ENCODE measurements at regions not wholly inside any gene's neighbourhood (a gene's known extent, or its start where the extent isn't known, plus 50 kb on each side); places are given as distances from the start of the nearest gene placed in this dataset.
"Not testable (repeated sequence)": the region's sequence is repeated elsewhere in the genome, so short reads cannot be mapped to it uniquely, and the experiment has no call there.

DNA sequence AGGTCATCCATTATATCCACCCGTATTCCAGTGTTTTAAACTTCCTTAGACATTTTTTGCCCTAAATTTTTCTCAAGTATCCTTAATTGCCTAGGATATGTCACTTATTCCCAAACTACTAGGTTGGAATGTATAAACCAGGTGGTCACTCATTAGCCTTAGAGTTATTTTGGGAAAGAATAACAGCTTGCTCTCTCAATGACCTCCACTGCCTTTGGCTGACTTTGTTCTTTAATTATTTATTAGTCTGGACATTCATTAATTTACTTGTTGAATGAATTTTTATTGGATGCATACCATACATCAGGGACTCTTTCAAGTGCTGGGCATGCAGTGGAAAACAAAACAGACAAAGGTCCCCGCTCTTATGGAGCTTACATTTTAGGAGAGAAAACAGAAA is 609.3 kb upstream of the IGFBP7 start:
- no peaks in the 10 kb centered on the region for H3K27me3 ChIP-seq
- WGBS, 3 donors = 38 to 49% (median 39%) methylated on average over 2 of the region's 2 CpGs

DNA sequence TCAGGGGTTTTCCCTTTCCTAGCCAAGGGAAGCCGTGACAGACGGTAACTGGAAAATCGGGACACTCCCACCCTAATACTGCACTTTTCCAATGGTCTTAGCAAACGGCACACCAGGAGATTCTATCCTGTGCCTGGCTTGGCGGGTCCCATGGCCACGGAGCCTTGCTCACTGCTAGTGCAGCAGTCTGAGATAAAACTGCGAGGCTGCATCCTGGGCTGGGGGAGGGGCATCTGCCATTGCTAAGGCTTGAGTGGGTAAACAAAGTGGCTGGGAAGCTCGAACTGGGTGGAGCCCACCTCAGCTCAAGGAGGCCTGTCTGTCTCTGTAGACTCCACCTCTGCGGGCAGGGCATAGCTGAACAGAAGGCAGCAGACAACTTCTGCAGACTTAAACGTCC is 604.1 kb upstream of the IGFBP7 start:
- 81 to 89% (median 86%) methylated on average over 10 of the region's 10 CpGs for WGBS, 3 donors
- intact Hi-C loops (cut with DNase I); H3K4me1 ChIP-seq (ENCODE audit: insufficient read depth); DNase-seq; H3K27me3 ChIP-seq; H3K36me3 ChIP-seq; H3K27ac ChIP-seq; H3K4me3 ChIP-seq; H3K9me3 ChIP-seq: not testable (repeated sequence)

More for the DNA sequence above, 609.3 kb upstream of the IGFBP7 start:
- H3K36me3 ChIP-seq = no peaks in the 10 kb centered on the region
- intact Hi-C loops (cut with DNase I) = no loop called here
- no peak for TF ChIP-seq EP300 (IDR thresholded peaks at IDR 0.05)
- DNase-seq = no peak
- no peaks in the 10 kb centered on the region for H3K9me3 ChIP-seq
- no peak overlapping the region for H3K27ac ChIP-seq
- H3K4me3 ChIP-seq = no peak overlapping the region
- no peaks in the 10 kb centered on the region for H3K4me1 ChIP-seq (ENCODE audit: insufficient read depth)

DNA sequence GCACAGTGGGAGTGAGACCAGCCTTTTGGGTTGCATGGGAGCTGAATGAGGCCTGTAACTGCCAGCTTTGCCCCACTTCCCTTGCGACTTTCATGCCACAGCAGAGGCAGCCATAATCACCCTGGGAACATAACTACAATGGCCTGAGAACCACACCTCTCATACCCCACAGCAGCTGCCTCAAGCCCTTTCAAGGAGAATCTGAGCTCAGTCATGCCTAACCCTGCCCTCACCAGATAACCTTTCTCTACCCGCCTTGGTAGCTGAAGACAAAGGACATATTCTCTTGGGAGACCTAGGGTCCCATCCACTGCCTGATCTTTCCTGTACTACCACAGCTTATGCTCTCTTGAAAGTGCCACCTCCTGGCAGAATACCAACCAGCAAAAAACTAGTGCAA is 599.9 kb upstream of the IGFBP7 start:
- 75 to 88% (median 87%) methylated on average over 2 of the region's 2 CpGs for WGBS, 3 donors
- H3K36me3 ChIP-seq = no peaks in the 10 kb centered on the region
- H3K27me3 ChIP-seq = no peaks in the 10 kb centered on the region
- intact Hi-C loops (cut with DNase I) = no loop called here
- no peaks in the 10 kb centered on the region for H3K9me3 ChIP-seq
- TF ChIP-seq POLR2A (IDR thresholded peaks at IDR 0.05) (no peak), EP300 (IDR thresholded peaks at IDR 0.05) (no peak)
- TF ChIP-seq, protein P1, sequence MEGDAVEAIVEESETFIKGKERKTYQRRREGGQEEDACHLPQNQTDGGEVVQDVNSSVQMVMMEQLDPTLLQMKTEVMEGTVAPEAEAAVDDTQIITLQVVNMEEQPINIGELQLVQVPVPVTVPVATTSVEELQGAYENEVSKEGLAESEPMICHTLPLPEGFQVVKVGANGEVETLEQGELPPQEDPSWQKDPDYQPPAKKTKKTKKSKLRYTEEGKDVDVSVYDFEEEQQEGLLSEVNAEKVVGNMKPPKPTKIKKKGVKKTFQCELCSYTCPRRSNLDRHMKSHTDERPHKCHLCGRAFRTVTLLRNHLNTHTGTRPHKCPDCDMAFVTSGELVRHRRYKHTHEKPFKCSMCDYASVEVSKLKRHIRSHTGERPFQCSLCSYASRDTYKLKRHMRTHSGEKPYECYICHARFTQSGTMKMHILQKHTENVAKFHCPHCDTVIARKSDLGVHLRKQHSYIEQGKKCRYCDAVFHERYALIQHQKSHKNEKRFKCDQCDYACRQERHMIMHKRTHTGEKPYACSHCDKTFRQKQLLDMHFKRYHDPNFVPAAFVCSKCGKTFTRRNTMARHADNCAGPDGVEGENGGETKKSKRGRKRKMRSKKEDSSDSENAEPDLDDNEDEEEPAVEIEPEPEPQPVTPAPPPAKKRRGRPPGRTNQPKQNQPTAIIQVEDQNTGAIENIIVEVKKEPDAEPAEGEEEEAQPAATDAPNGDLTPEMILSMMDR (IDR thresholded peaks at IDR 0.05) = no peak
- H3K4me1 ChIP-seq (ENCODE audit: insufficient read depth) = no peaks in the 10 kb centered on the region
- no peak overlapping the region for H3K4me3 ChIP-seq
- H3K27ac ChIP-seq = no peak overlapping the region
- no peak for DNase-seq

DNA sequence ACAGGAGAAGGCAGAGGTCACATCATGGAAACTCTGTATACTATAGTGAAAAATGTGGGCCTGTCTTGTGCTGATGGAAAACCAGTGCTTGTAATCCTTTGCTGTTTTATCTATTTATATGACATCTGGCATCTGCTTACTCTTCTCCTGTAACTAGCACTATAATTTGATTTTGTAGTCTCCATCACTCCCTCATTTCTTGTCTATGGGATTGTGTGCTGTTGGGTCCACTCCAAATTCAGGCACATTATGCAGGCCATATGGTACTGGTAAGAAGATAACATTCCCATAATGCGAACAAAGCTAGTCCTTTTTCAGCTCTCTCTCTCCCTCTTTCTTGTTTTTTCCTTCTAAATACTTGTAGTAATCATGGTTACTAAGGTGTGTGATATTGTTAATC is 581.2 kb upstream of the IGFBP7 start:
- Histone ChIP-seq H3K27me3 (no peaks in the 10 kb centered on the region), H3K4me3 (no peak overlapping the region), H3K4me1 (ENCODE audit: insufficient read depth) (no peaks in the 10 kb centered on the region), H3K27ac (no peak overlapping the region), H3K9me3 (no peaks in the 10 kb centered on the region), H3K36me3 (no peaks in the 10 kb centered on the region)
- intact Hi-C loops (cut with DNase I) = no loop called here
- WGBS, 3 donors = 43 to 56% (median 46%) methylated on average over 1 of the region's 1 CpG
- TF ChIP-seq EP300 (IDR thresholded peaks at IDR 0.05) (no peak), POLR2A (IDR thresholded peaks at IDR 0.05) (no peak)
- TF ChIP-seq, protein P1 (IDR thresholded peaks at IDR 0.05) = no peak
- no peak for DNase-seq

DNA sequence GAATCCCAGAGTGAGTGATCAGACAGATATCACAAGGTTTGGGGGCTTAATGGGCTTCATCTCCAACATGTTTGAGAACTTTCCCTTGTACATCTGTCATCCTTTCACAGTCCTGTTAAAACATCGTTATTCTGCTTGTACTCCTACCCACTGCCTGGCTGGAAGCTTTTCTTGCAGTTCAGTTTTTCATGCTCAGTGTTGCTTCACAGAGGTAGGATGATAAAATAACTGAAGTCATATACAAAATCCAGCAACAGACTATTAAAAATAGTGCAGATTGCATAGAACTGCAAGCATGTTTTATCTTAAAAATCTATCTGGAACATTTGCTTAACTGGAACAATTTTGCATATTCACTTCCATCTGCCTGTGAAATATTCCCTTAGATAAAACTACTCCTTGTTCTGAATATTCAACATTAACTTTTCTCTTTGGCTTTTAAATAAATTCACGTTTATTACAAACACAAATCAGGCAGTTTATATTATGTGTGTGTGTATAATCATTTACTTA is 579.6 kb upstream of the IGFBP7 start:
- intact Hi-C loops (cut with DNase I) = no loop called here
- TF ChIP-seq EP300 (IDR thresholded peaks at IDR 0.05) (no peak), POLR2A (IDR thresholded peaks at IDR 0.05) (no peak)
- TF ChIP-seq, protein P1 (IDR thresholded peaks at IDR 0.05) = no peak

DNA sequence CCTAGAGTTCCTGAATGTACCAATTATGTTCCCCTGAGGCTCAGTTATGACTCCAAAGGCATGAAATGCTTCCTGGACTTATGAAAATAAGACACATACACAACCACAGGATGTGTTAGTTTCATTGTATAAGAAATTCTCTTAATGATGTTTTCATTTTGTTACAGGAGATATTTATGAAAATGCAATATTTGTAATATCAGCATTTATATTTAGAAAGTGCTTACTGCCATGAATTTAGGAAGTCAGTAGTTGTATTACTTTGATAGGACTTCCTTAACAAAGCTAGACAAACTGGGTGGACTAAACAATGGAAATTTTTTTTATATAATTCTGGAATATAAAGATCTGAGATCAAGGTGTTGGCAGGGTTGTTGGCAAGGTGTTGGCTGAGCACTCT is 572.1 kb upstream of the IGFBP7 start:
- Histone ChIP-seq H3K4me1 (ENCODE audit: insufficient read depth) (no peaks in the 10 kb centered on the region), H3K36me3 (no peaks in the 10 kb centered on the region), H3K9me3 (no peaks in the 10 kb centered on the region), H3K27ac (no peak overlapping the region), H3K27me3 (no peaks in the 10 kb centered on the region), H3K4me3 (no peak overlapping the region)
- intact Hi-C loops (cut with DNase I) = no loop called here
- TF ChIP-seq, protein P1 (IDR thresholded peaks at IDR 0.05) = no peak
- TF ChIP-seq EP300 (IDR thresholded peaks at IDR 0.05) (no peak), POLR2A (IDR thresholded peaks at IDR 0.05) (no peak)
- DNase-seq = no peak

More for the DNA sequence above, 579.6 kb upstream of the IGFBP7 start:
- Histone ChIP-seq H3K4me1 (ENCODE audit: insufficient read depth) (no peaks in the 10 kb centered on the region), H3K4me3 (no peak overlapping the region), H3K27me3 (no peaks in the 10 kb centered on the region), H3K9me3 (no peaks in the 10 kb centered on the region), H3K27ac (no peak overlapping the region), H3K36me3 (no peaks in the 10 kb centered on the region)
- DNase-seq = no peak
- WGBS, 3 donors = 26 to 33% (median 29%) methylated on average over 2 of the region's 2 CpGs
